Epithelial cell of proximal tubule (primary cell): ENCODE measurements at regions not wholly inside any gene's neighbourhood (a gene's known extent, or its start where the extent isn't known, plus 50 kb on each side); places are given as distances from the start of the nearest gene placed in this dataset.
A peak's percentile ranks its signal among the peaks of the same experiment; 100 is the strongest.

Experiments used
- DNase-seq: peaks from one replicate; pipeline ENCODE4 v3.0.0-alpha.2; 2011; ENCODE audit warnings: low read depth
- H3K4me3 ChIP-seq: 2 replicates; pipeline ENCODE4 v1.5.1; 2011; ENCODE audit warnings: low read depth, mild to moderate bottlenecking, low read length
- CTCF ChIP-seq: conservative IDR thresholded peaks from 2 replicates; pipeline ENCODE4 v1.5.1; 2012; ENCODE audit warnings: low read depth, mild to moderate bottlenecking, low read length

- DNase-seq = no peak
- no peak for TF ChIP-seq CTCF
- no peak overlapping the region for H3K4me3 ChIP-seq
Measured at GRCh38 chr6:50585441-50586330, 127.6 kb upstream of the TFAP2D start.

GRCh38 chr6:50586331-50586675 is 127.0 kb upstream of the TFAP2D start:
- no peak for DNase-seq
- no peak overlapping the region for H3K4me3 ChIP-seq
- TF ChIP-seq CTCF = no peak

GRCh38 chr6:50589751-50590470 is 123.4 kb upstream of the TFAP2D start:
- H3K4me3 ChIP-seq = no peak overlapping the region
- no peak for TF ChIP-seq CTCF
- DNase-seq = no peak

- TF ChIP-seq CTCF = no peak
- no peak for DNase-seq
- no peak overlapping the region for H3K4me3 ChIP-seq
Measured at GRCh38 chr6:50591135-50591534, 122.2 kb upstream of the TFAP2D start.

GRCh38 chr6:50600280-50600679 is 113.0 kb upstream of the TFAP2D start:
- no peak for TF ChIP-seq CTCF
- no peak for DNase-seq
- H3K4me3 ChIP-seq = no peak overlapping the region

GRCh38 chr6:50602292-50602691 is 111.0 kb upstream of the TFAP2D start:
- H3K4me3 ChIP-seq = no peak overlapping the region
- peak; percentile 78 for TF ChIP-seq CTCF
- no peak for DNase-seq
